ENCODE measurements at regions not wholly inside any gene's neighbourhood (a gene's known extent, or its start where the extent isn't known, plus 50 kb on each side); places are given as distances from the start of the nearest gene placed in this dataset.
A peak's percentile ranks its signal among the peaks of the same experiment; 100 is the strongest.

GRCh38 chr1:82343381-82343780, 542.6 kb downstream of the ADGRL2 start:
- Histone ChIP-seq H3K27ac (ENCODE audit: low read length) (no peak overlapping the region), H3K9me3 (ENCODE audit: control insufficient read depth, low read depth, low read length) (no peaks in the 10 kb centered on the region), H3K9ac (ENCODE audit: low read length) (no peak overlapping the region), H3K27me3 (ENCODE audit: control insufficient read depth, insufficient read depth, low read length) (no peaks in the 10 kb centered on the region), H3K4me3 (ENCODE audit: low read length) (no peak overlapping the region), H3K4me1 (ENCODE audit: control insufficient read depth, low read depth, low read length) (no peaks in the 10 kb centered on the region), H3K36me3 (ENCODE audit: control insufficient read depth, low read depth, low read length) (no peaks in the 10 kb centered on the region)

GRCh38 chr1:82337635-82338034, 536.9 kb downstream of the ADGRL2 start:
- H3K27me3 ChIP-seq (ENCODE audit: control insufficient read depth, insufficient read depth, low read length), result no peaks in the 10 kb centered on the region
- H3K9ac ChIP-seq (ENCODE audit: low read length), result no peak overlapping the region
- H3K9me3 ChIP-seq (ENCODE audit: control insufficient read depth, low read depth, low read length), result no peaks in the 10 kb centered on the region
- H3K27ac ChIP-seq (ENCODE audit: low read length), result no peak overlapping the region
- no peaks in the 10 kb centered on the region for H3K36me3 ChIP-seq (ENCODE audit: control insufficient read depth, low read depth, low read length)
- H3K4me3 ChIP-seq (ENCODE audit: low read length), result no peak overlapping the region
- H3K4me1 ChIP-seq (ENCODE audit: control insufficient read depth, low read depth, low read length), result peaks cover 5% of the 10 kb centered on the region

GRCh38 chr1:82330330-82330729, 529.6 kb downstream of the ADGRL2 start:
- Histone ChIP-seq H3K4me1 (ENCODE audit: control insufficient read depth, low read depth, low read length) (peaks cover 15% of the 10 kb centered on the region), H3K27ac (ENCODE audit: low read length) (no peak overlapping the region), H3K9me3 (ENCODE audit: control insufficient read depth, low read depth, low read length) (no peaks in the 10 kb centered on the region)

GRCh38 chr1:82329226-82329625, 528.5 kb downstream of the ADGRL2 start:
- peak overlapping the region; percentile 13 for H3K4me3 ChIP-seq (ENCODE audit: low read length)
- no peaks in the 10 kb centered on the region for H3K9me3 ChIP-seq (ENCODE audit: control insufficient read depth, low read depth, low read length)
- H3K9ac ChIP-seq (ENCODE audit: low read length), result no peak overlapping the region
- no peak overlapping the region for H3K27ac ChIP-seq (ENCODE audit: low read length)
- H3K27me3 ChIP-seq (ENCODE audit: control insufficient read depth, insufficient read depth, low read length), result no peaks in the 10 kb centered on the region
- H3K36me3 ChIP-seq (ENCODE audit: control insufficient read depth, low read depth, low read length), result no peaks in the 10 kb centered on the region
- H3K4me1 ChIP-seq (ENCODE audit: control insufficient read depth, low read depth, low read length), result peaks cover 15% of the 10 kb centered on the region

More at GRCh38 chr1:82330330-82330729, 529.6 kb downstream of the ADGRL2 start:
- Histone ChIP-seq H3K27me3 (ENCODE audit: control insufficient read depth, insufficient read depth, low read length) (no peaks in the 10 kb centered on the region), H3K9ac (ENCODE audit: low read length) (no peak overlapping the region), H3K4me3 (ENCODE audit: low read length) (no peak overlapping the region), H3K36me3 (ENCODE audit: control insufficient read depth, low read depth, low read length) (no peaks in the 10 kb centered on the region)

GRCh38 chr1:82323144-82323841, 522.6 kb downstream of the ADGRL2 start:
- no peak overlapping the region for H3K9ac ChIP-seq (ENCODE audit: low read length)
- no peak overlapping the region for H3K27ac ChIP-seq (ENCODE audit: low read length)
- H3K9me3 ChIP-seq (ENCODE audit: control insufficient read depth, low read depth, low read length), result no peaks in the 10 kb centered on the region
- peaks cover 6% of the 10 kb centered on the region for H3K4me1 ChIP-seq (ENCODE audit: control insufficient read depth, low read depth, low read length)
- H3K4me3 ChIP-seq (ENCODE audit: low read length), result no peak overlapping the region
- H3K36me3 ChIP-seq (ENCODE audit: control insufficient read depth, low read depth, low read length), result no peaks in the 10 kb centered on the region
- no peaks in the 10 kb centered on the region for H3K27me3 ChIP-seq (ENCODE audit: control insufficient read depth, insufficient read depth, low read length)

- Histone ChIP-seq H3K9ac (ENCODE audit: low read length) (no peak overlapping the region), H3K27ac (ENCODE audit: low read length) (no peak overlapping the region), H3K9me3 (ENCODE audit: control insufficient read depth, low read depth, low read length) (no peaks in the 10 kb centered on the region), H3K4me3 (ENCODE audit: low read length) (no peak overlapping the region), H3K36me3 (ENCODE audit: control insufficient read depth, low read depth, low read length) (no peaks in the 10 kb centered on the region), H3K4me1 (ENCODE audit: control insufficient read depth, low read depth, low read length) (no peaks in the 10 kb centered on the region), H3K27me3 (ENCODE audit: control insufficient read depth, insufficient read depth, low read length) (no peaks in the 10 kb centered on the region)
These were observed 521.1 kb downstream of the ADGRL2 start for GRCh38 chr1:82321794-82322193.

GRCh38 chr1:82319546-82319945, 518.8 kb downstream of the ADGRL2 start:
- Histone ChIP-seq H3K9ac (ENCODE audit: low read length) (no peak overlapping the region), H3K4me1 (ENCODE audit: control insufficient read depth, low read depth, low read length) (no peaks in the 10 kb centered on the region), H3K4me3 (ENCODE audit: low read length) (no peak overlapping the region), H3K27ac (ENCODE audit: low read length) (no peak overlapping the region), H3K9me3 (ENCODE audit: control insufficient read depth, low read depth, low read length) (no peaks in the 10 kb centered on the region), H3K27me3 (ENCODE audit: control insufficient read depth, insufficient read depth, low read length) (no peaks in the 10 kb centered on the region), H3K36me3 (ENCODE audit: control insufficient read depth, low read depth, low read length) (no peaks in the 10 kb centered on the region)

GRCh38 chr1:82318921-82319320, 518.2 kb downstream of the ADGRL2 start:
- Histone ChIP-seq H3K4me3 (ENCODE audit: low read length) (no peak overlapping the region), H3K27ac (ENCODE audit: low read length) (no peak overlapping the region), H3K27me3 (ENCODE audit: control insufficient read depth, insufficient read depth, low read length) (no peaks in the 10 kb centered on the region), H3K9me3 (ENCODE audit: control insufficient read depth, low read depth, low read length) (no peaks in the 10 kb centered on the region), H3K9ac (ENCODE audit: low read length) (no peak overlapping the region), H3K36me3 (ENCODE audit: control insufficient read depth, low read depth, low read length) (no peaks in the 10 kb centered on the region), H3K4me1 (ENCODE audit: control insufficient read depth, low read depth, low read length) (no peaks in the 10 kb centered on the region)

GRCh38 chr1:82318265-82318664, 517.5 kb downstream of the ADGRL2 start:
- H3K36me3 ChIP-seq (ENCODE audit: control insufficient read depth, low read depth, low read length), result no peaks in the 10 kb centered on the region
- no peaks in the 10 kb centered on the region for H3K27me3 ChIP-seq (ENCODE audit: control insufficient read depth, insufficient read depth, low read length)
- H3K9me3 ChIP-seq (ENCODE audit: control insufficient read depth, low read depth, low read length), result no peaks in the 10 kb centered on the region
- no peak overlapping the region for H3K4me3 ChIP-seq (ENCODE audit: low read length)
- no peak overlapping the region for H3K27ac ChIP-seq (ENCODE audit: low read length)
- H3K4me1 ChIP-seq (ENCODE audit: control insufficient read depth, low read depth, low read length), result no peaks in the 10 kb centered on the region
- H3K9ac ChIP-seq (ENCODE audit: low read length), result no peak overlapping the region

GRCh38 chr1:82317671-82318070, 516.9 kb downstream of the ADGRL2 start:
- Histone ChIP-seq H3K36me3 (ENCODE audit: control insufficient read depth, low read depth, low read length) (no peaks in the 10 kb centered on the region), H3K9ac (ENCODE audit: low read length) (no peak overlapping the region), H3K9me3 (ENCODE audit: control insufficient read depth, low read depth, low read length) (no peaks in the 10 kb centered on the region), H3K27me3 (ENCODE audit: control insufficient read depth, insufficient read depth, low read length) (no peaks in the 10 kb centered on the region), H3K27ac (ENCODE audit: low read length) (no peak overlapping the region), H3K4me1 (ENCODE audit: control insufficient read depth, low read depth, low read length) (no peaks in the 10 kb centered on the region), H3K4me3 (ENCODE audit: low read length) (no peak overlapping the region)

- Histone ChIP-seq H3K36me3 (ENCODE audit: control insufficient read depth, low read depth, low read length) (no peaks in the 10 kb centered on the region), H3K9ac (ENCODE audit: low read length) (no peak overlapping the region), H3K9me3 (ENCODE audit: control insufficient read depth, low read depth, low read length) (no peaks in the 10 kb centered on the region), H3K27me3 (ENCODE audit: control insufficient read depth, insufficient read depth, low read length) (no peaks in the 10 kb centered on the region), H3K27ac (ENCODE audit: low read length) (no peak overlapping the region), H3K4me3 (ENCODE audit: low read length) (no peak overlapping the region), H3K4me1 (ENCODE audit: control insufficient read depth, low read depth, low read length) (no peaks in the 10 kb centered on the region)
These were observed 498.9 kb downstream of the ADGRL2 start for GRCh38 chr1:82299656-82300055.

- H3K4me1 ChIP-seq (ENCODE audit: control insufficient read depth, low read depth, low read length), result no peaks in the 10 kb centered on the region
- H3K9me3 ChIP-seq (ENCODE audit: control insufficient read depth, low read depth, low read length), result no peaks in the 10 kb centered on the region
- H3K36me3 ChIP-seq (ENCODE audit: control insufficient read depth, low read depth, low read length), result no peaks in the 10 kb centered on the region
- no peak overlapping the region for H3K9ac ChIP-seq (ENCODE audit: low read length)
- no peak overlapping the region for H3K27ac ChIP-seq (ENCODE audit: low read length)
- no peaks in the 10 kb centered on the region for H3K27me3 ChIP-seq (ENCODE audit: control insufficient read depth, insufficient read depth, low read length)
- no peak overlapping the region for H3K4me3 ChIP-seq (ENCODE audit: low read length)
These were observed 498.3 kb downstream of the ADGRL2 start for GRCh38 chr1:82299056-82299455.
